Hippocampal formation (tissue), 2 donors: ENCODE measurements at regions not wholly inside any gene's neighbourhood (a gene's known extent, or its start where the extent isn't known, plus 50 kb on each side); places are given as distances from the start of the nearest gene placed in this dataset.

ENCODE experiments used
- DNase-seq, 2 donors: peaks; one replicate each; lab custom pipeline; 2025; lab: John Stamatoyannopoulos, UW

- no peak for DNase-seq
These were observed 475.4 kb upstream of the GHITM start for GRCh38 chr10:83663918-83664317.

GRCh38 chr10:83666762-83667161 is 472.5 kb upstream of the GHITM start:
- no peak for DNase-seq

- no peak for DNase-seq
These were observed 471.7 kb upstream of the GHITM start for GRCh38 chr10:83667594-83667993.

GRCh38 chr10:83673316-83673715 is 466.0 kb upstream of the GHITM start:
- DNase-seq, result no peak

GRCh38 chr10:83677795-83678194 is 461.5 kb upstream of the GHITM start:
- DNase-seq, result no peak

GRCh38 chr10:83678850-83679249 is 460.5 kb upstream of the GHITM start:
- no peak for DNase-seq

GRCh38 chr10:83680470-83680891 is 458.8 kb upstream of the GHITM start:
- no peak for DNase-seq

- no peak for DNase-seq
These were observed 456.9 kb upstream of the GHITM start for GRCh38 chr10:83682414-83682813.

GRCh38 chr10:83685458-83685857 is 453.9 kb upstream of the GHITM start:
- DNase-seq, result no peak

- no peak for DNase-seq
These were observed 447.3 kb upstream of the GHITM start for GRCh38 chr10:83691791-83692596.

GRCh38 chr10:83698899-83699298 is 440.4 kb upstream of the GHITM start:
- no peak for DNase-seq

GRCh38 chr10:83701799-83702198 is 437.5 kb upstream of the GHITM start:
- DNase-seq, result no peak

- DNase-seq, result no peak
These were observed 436.6 kb upstream of the GHITM start for GRCh38 chr10:83702731-83703130.

GRCh38 chr10:83706120-83706519 is 433.2 kb upstream of the GHITM start:
- DNase-seq, result no peak

- no peak for DNase-seq
These were observed 432.2 kb upstream of the GHITM start for GRCh38 chr10:83706952-83707582.

GRCh38 chr10:83713423-83713822 is 425.9 kb upstream of the GHITM start:
- no peak for DNase-seq

GRCh38 chr10:83723080-83723479 is 416.2 kb upstream of the GHITM start:
- no peak for DNase-seq

- DNase-seq, result no peak
These were observed 414.7 kb upstream of the GHITM start for GRCh38 chr10:83724471-83725241.

GRCh38 chr10:83725567-83725966 is 413.7 kb upstream of the GHITM start:
- DNase-seq, result no peak

GRCh38 chr10:83734278-83734677 is 405.0 kb upstream of the GHITM start:
- DNase-seq, result no peak

GRCh38 chr10:83736008-83736407 is 403.3 kb upstream of the GHITM start:
- no peak for DNase-seq

GRCh38 chr10:83750604-83751003 is 388.7 kb upstream of the GHITM start:
- DNase-seq, result no peak

GRCh38 chr10:83753490-83753889 is 385.8 kb upstream of the GHITM start:
- DNase-seq, result no peak
